Renal cortex interstitium (tissue), 11 donors: ENCODE measurements at regions not wholly inside any gene's neighbourhood (a gene's known extent, or its start where the extent isn't known, plus 50 kb on each side); places are given as distances from the start of the nearest gene placed in this dataset.

Source experiments
- DNase-seq, 11 donors: peaks; one replicate each; pipeline ENCODE4 v3.0.0-alpha.2; 2013; ENCODE audit warnings: low read depth in 9 of 11, low spot score in 4 of 11; ENCODE audit errors: extremely low read depth in 1 of 11

DNA sequence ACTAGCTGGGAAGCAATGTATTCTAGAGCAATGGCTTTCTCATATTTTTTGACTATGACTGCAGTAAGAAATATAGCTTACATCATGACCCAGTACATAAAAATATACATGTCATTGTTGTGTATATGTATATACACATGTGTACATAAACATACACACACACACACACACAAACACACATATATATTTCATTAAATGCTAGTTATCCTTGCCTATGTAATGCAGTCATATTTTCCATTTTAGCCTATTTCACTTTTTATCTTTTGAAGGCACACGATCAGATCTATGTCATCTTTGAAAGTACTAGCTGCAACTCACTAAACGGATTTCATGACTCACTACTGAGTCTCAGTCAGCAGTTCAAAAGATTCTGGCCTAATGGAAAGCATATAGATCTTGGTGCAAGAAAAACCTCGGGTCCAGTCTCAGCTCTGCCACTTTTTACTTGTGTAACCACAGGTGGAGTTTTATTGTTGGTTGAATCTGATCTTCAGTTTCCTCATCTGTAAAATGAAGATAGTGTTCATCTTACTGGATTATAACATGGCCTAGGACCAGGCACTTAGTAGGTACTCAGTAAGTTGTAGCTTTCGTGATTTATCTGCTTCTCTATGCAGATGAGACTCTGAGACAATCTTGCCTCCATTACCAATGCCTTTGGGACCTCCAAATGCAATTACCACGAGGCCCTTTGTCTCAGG, 325.6 kb downstream of the RRAGC start:
- DNase-seq, result no peak

DNA sequence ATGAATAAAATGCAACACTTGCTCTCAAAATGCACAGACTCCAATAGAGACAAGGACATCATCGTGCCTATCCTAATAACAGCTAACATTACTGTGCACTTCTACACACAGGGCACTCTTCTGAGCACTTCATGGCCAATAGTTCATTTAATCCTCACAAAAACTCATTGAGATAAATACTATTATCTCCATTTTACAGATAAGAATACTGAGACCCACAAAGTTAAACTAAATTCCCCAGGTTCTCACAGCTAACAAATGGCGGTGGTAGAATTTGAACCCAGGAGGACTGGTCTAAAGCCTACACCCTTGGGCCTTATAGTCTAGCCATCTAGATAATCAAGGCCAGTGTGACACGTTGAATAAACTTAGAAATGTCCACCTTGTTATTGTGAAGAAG, 328.6 kb downstream of the RRAGC start:
- no peak for DNase-seq

DNA sequence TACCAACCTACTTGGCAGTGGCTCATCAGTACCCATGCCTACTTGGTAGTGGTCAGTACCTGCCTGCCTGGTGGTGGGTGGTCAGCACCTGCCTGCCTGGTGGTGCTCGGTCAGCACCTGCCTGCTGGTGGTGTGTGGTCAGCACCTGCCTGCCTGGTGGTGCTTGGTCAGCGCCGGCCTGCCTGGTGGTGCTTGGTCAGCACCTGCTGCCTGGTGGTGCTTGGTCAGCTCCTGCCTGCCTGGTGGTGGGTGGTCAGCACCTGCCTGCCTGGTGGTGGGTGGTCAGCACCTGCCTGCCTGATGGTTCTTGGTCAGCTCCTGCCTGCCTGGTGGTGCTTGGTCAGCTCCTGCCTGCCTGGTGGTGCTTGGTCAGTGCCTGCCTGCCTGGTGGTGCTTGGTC, 329.6 kb downstream of the RRAGC start:
- DNase-seq, result no peak

DNA sequence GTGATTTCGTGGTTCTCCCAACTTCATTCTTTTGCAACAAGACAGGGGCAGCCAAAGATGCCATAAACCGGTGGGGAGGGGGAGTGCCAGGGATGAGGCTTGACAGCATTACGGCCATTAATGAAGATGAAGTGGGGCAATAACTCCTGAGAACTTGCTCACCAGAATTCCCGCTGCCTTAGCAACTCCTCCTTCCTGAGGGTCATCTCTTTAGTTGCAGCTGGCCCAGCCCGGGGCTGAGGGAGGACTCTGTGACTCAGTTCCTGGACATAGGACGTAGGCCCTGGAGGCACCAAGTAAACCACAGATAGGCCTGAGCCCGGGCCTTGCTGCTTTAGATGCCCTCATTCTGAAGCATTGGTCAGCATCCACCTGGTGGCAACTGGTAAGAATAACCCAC, 330.2 kb downstream of the RRAGC start:
- DNase-seq, result no peak

DNA sequence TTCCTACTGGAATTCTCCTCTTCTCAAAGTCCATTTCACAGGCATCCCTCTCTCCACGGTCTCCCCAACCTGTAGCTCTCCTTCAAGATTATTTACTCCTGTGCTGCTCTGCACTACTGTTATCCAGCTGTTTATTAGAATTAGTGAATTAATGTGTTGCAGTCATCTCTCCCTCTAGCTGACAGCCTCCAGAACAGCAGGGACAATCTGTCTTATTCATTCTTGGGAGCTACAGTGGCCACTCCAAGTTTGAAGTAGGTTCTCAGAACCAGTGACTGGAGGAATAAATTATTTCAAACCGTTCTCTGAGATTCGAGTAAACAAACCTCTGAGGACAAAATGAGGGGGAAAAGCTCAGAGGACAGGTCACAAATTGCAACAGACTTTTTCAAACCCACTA, 330.9 kb downstream of the RRAGC start:
- DNase-seq, result no peak

DNA sequence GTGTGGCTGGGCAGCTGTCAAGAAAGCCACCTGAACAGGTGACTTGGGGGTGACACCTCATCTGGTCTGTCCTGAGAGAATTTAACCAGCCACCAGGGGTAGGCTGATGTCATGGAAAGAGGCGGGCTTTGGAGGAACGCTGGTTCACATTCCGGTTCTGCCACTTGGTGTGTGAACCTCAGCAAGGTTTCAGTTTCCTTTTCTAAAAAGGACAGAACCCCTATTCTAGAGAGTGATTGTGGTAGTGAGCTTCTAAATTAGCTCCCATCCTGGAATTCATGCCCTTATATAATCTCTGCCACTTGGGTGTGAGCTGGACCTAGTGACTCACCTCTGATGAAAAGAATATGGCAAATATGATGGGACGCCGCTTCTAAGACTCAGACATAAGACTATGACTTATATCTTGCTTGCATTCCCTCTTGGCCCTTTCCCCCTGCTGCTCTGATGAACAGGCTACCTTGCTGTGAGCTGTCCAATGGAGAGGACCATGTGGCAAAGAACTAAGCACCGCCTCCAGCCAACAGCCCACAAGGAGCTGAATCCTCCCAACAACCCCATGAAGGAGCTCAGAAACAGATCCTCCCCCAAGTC, 332.1 kb downstream of the RRAGC start:
- DNase-seq, result no peak

DNA sequence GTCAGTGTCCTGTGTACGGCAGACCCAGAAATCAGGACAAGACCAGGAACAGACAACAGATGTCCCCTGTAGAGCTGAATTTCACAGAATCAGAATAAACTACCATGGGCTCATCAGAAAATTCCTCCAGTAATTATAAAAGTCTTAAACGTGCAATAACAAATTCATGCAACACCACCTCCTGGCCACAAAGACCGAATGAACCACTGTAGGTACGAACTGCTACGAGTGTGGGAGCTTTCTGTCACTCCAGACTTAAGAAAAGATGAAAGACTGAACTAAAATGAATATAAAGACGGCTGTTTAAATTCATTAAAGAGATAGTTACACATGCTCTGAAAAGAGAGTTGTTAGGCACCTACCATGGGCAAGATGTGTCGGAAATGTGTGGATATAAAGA, 333.5 kb downstream of the RRAGC start:
- no peak for DNase-seq

DNA sequence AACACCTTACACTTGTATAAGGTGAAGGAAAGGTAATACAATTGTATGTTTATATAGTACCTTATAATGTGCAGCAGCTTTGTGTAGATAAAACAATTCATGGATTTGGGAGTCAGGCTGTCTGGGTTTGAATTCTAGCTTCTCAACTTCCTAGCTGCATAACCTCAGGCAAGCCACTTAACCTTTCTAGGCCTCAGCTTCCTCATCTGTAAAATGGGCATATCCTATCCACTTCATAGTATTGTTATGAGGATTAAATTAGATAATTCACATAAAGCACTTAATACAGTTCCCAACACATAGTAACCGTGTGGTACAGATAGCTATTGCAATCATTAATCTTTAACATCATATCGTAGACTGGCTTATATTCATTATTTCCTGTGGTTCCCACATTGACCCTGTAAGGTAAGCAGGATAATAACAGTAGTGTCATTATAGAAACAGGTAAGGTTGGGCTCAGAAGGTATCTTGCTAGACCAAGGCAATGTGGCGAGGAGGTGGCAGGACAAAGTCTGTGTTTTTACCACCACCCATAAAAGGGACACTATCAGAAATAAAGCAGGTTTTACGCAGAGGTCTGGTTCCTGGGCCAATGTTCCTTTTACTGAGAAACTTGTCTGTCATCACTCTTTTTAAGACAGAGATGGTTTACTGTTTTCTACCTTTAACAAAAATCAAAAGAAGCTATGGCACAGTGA, 334.1 kb downstream of the RRAGC start:
- DNase-seq, result no peak

DNA sequence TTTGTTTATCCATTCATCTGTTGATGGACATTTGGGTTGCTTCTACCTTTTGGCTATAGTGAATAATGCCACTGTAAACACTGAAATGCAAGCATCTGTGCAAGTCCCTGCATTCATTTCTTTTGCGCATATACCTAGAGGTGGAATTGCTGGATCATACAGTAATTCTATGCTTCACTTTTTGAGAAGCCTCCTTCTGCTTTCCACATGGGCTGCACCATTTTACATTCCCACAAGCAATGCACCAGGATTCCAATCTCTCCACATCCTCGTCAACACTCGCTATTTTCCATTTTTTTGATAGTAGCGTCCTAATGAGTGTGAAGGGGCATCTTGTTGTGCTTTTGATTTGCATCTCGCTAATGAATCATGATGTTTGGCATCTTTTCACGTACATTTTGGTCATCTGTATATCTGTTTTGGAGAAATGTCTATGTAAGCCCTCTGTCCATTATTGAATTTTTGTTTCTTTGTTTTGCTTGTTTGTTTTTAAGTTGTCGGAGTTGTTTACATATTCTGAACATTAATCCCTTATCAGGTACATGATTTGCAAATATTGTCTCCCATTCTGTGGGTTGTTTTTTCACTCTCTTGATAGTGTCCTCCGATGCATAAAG, 335.4 kb downstream of the RRAGC start:
- DNase-seq, result no peak

DNA sequence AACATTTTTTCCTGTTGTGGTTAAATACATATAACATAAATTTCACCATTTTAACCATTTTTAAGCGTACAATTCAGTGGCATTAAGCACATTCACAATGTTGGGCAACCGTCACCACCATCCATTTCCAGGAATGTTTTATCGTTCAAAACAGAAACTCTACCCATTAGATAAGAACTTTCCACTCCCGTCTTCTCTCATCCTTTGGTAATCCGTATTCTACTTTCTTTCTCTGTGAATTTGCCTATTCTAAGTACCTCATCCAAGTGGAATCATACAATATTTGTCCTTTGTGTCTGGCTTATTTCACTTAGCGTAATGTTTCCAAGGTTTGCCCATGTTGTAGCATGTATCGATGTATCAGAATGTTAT, 336.0 kb downstream of the RRAGC start:
- DNase-seq, result no peak

DNA sequence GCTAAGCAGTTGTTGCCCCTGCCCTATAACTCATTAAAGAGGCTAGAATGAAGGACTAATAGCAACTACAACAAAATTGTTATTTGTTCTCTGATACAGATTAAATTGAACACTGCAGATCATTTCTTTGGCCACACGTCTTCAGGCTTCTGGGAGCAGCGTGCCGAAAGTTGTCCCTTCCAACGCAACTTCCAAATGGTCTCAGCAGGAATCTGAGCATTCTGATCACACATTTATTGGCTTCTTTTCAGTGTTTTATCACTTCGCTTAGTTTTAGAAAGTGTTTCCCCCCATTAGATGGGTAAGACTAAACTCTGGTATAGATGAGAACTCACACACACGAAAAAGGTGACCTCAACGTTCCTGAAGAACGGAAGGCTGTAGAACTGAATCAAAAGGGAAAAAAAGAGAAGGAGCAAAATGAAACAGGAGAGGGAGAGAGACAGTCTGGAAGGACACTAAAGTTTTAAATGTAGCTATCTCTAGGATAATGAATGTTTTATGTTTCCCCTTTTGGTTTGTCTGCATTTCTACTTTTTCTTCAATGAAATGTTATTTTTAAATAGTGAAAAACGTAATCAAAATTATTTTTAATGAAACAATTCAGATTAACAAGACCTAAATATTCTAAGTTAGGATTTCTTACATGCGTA, 336.5 kb downstream of the RRAGC start:
- DNase-seq, result no peak

DNA sequence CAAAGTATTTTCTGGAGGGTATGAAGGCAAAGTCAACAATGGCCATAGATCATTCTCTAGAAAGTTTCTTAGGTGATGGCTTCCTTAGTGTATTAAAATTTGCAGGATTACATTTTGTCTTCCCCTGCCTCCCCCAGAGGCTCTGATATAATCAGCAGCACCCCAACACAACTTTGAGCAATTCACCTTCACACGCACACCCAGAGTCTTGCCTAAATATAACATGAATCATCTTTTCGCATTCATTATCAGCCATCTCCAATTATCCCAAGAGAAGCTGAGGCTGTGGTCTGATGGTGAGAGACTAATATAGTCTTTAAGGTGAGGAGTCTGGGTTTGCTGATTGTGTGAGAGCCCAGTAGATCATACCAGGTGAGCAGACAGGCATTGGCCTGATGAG, 343.0 kb downstream of the RRAGC start:
- DNase-seq, result no peak

DNA sequence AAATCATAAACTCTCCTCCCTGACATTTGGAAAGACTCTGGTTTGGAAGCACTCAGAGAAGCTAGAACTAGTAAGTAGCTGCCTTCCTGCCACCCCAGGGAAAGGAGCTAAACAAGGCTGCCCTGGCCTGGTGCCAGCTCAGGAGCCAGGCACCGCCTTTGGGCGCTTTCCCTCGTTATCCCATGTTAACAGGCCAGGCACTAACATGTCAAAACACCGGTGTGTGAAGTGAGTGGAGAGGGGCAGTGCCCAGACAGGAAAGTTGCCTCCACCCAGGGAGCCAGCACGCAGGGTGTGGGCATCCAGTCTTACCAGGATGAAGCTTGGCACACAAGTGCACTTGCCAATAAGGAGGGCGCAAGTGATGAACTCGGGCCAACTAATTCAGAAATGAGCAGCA, 346.8 kb downstream of the RRAGC start:
- no peak for DNase-seq

DNA sequence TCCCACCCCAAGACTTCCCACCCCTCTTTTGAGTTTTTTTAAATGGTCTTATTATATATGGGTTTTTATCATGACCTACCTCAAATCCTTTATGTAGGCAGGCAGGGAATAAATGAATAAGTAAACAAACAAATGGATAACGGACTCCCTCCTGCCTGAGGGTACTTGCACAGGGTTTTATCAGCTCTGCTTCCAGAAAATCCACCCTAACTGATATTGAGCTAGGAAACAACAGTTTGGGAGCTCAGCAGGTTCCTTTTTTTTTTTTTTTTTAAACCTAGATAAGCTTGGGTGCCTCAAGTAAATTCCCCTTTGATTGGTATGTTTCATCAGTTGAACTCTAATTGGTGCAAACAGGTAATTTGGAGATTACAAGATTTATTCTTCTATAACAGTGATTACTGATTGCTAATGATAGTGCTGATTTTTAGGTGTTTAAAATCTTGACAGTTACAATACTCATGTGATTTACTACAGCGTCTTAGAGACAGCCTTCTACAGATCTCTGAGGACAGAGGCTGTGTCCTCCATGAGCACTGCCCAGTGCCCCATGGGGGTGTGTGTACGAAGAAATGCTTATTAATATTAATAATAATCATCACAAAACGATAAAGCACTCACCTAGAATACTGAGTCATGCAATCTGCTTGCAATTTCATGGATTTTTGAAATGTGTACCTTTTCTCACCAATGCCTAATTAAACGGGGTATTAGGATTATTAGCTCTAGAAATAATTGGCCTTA, 347.4 kb downstream of the RRAGC start:
- no peak for DNase-seq

DNA sequence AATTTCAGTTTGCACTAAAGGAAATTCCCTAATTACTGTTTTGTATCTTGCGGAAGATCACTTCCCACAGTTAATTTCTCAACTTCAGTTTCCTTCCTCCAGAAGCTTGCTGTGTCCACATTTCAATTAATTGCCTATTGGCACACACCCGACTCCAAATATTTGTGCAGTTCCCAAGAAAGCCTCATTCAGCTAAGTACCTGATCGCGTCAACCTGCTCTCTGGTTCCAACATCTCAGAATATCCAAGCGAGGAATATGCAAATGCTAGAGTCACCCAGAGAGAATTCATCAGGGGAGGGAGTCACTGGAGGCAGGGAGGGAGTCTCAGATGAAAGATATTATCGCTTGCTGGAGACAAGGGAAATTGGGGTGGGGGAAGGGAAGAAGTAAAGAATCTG, 351.3 kb downstream of the RRAGC start:
- no peak for DNase-seq

DNA sequence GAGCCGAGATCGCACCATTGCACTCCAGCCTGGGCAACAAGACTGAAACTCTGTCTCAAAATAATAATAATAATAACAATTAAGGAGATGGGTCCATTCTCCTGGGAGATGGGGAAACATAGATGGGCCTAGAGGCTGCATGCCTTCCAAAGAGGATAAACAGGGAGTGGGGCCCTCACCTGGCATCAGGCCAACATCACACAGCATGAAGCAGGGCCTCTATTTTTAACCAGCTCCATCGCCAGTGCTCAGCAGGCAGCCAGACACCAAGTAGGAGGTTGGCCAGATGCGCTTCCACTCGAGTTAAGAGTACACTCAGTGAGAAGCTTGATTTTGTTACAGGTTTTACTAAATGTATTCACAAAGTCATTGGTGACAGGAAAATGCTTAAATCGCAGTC, 352.0 kb downstream of the RRAGC start:
- DNase-seq, result no peak

DNA sequence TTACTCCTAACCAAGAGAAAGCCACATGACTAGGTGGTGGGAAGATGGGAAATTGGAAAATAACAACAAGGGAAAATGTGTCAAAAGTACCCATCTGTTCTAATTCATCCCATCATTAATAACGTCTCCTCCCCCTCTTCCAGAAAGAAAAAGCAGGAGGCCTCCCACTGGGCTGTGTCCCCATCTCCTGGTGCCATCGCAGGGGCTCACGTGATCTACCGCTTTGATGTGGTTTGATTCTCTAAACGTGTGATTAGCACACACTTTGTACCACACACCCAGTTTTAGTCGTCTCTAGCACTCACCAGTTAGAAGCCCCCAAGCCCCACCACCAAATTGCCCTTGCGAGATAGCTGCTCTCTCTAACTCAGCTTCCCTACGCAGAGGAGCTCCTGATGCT, 353.6 kb downstream of the RRAGC start:
- DNase-seq, result no peak

DNA sequence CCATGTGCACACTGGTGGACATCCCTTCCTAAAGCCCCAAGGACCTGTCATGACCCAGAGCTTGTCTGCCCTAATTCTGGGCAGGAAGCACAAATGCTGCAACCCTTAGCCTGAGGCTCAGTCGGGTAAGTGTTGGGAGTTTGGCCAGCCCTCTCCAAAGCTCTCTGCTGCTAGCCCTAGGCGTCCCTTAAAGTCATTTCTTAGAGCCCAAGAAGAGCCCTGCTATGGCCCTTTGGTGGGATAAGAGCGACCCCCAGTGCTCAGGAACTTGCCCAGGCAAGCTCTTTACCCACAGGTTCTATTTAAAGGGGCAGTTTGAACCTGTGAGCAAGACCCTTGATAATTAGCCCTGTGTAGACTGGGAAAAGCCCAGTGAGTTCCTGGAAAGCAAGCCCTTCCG, 356.8 kb downstream of the RRAGC start:
- no peak for DNase-seq

DNA sequence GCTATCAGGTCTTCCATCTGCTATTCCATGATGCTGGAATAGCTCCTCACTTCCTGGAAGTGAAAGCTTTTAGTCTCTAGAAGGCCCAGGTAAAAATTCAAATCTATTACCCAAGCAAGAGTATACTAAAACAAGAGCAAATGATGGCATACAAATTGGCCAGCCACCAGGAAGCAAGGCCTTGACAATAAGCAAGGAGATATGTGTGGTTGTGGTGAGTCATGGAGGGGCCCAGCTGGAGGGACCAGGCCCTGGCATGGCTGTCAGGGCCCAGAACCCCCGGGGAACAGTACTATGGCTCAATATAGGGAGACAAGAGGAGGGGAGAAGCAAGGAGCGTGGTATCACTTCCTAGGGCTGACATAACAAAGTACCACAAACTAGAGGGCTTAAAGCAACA, 358.7 kb downstream of the RRAGC start:
- no peak for DNase-seq
